Ovary (tissue), 3 donors: ENCODE measurements at regions not wholly inside any gene's neighbourhood (a gene's known extent, or its start where the extent isn't known, plus 50 kb on each side); places are given as distances from the start of the nearest gene placed in this dataset.

Source experiments
- CTCF ChIP-seq, 3 donors: fragments of 450-650 bp in 2 of 3; fragments of 200-600 bp in 1 of 3; IDR thresholded peaks; one replicate each; pipeline versions ENCODE4 v1.5.1 to v1.8.0; 2016 to 2022; ENCODE audit warnings: antibody characterized with exemption in 3 of 3, mild to moderate bottlenecking in 1 of 3
- EP300 ChIP-seq: sonication (generic); formaldehyde crosslinking; IDR thresholded peaks from one replicate; pipeline ENCODE4 v1.6.1; 2017; ENCODE audit warnings: antibody characterized with exemption
- POLR2A ChIP-seq: fragments of 450-650 bp; IDR thresholded peaks from one replicate; pipeline ENCODE4 v1.6.1; 2017; ENCODE audit warnings: antibody characterized with exemption, mild to moderate bottlenecking, moderate library complexity
- donor health status: DM: no; HTN: no; CAD: no.

DNA sequence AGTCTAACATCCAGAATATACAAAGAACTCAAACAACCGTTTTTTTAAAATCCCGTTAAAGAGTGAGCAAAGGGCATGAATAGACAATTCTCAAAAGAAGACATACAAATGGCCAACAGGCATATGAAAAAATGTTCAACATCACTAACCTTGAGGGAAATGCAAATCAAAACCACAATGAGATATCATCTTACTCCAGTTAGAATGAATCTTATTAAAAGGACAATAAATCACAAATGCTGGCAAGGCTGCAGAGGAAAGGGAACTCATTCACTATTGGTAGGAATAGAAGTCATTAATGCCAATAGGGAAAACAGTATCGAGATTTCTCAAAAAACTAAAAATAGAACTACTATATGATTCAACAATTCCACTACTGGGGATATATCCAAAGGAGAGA is 520.1 kb downstream of the RMST start:
- no peak for TF ChIP-seq CTCF (IDR thresholded peaks at IDR 0.05)
- no peak for TF ChIP-seq POLR2A
- no peak for TF ChIP-seq EP300
